Activated CD8-positive, alpha-beta memory T cell treated with anti-CD3 and anti-CD28 coated beads for 1 hour (primary cell): ENCODE measurements at regions not wholly inside any gene's neighbourhood (a gene's known extent, or its start where the extent isn't known, plus 50 kb on each side); places are given as distances from the start of the nearest gene placed in this dataset.

ENCODE experiments used
- DNase-seq, 2 donors: peaks; one replicate each; pipeline ENCODE4 v3.0.0-alpha.2; 2020; ENCODE audit warnings: low read depth in 1 of 2; ENCODE audit errors: extremely low read depth in 1 of 2

DNA sequence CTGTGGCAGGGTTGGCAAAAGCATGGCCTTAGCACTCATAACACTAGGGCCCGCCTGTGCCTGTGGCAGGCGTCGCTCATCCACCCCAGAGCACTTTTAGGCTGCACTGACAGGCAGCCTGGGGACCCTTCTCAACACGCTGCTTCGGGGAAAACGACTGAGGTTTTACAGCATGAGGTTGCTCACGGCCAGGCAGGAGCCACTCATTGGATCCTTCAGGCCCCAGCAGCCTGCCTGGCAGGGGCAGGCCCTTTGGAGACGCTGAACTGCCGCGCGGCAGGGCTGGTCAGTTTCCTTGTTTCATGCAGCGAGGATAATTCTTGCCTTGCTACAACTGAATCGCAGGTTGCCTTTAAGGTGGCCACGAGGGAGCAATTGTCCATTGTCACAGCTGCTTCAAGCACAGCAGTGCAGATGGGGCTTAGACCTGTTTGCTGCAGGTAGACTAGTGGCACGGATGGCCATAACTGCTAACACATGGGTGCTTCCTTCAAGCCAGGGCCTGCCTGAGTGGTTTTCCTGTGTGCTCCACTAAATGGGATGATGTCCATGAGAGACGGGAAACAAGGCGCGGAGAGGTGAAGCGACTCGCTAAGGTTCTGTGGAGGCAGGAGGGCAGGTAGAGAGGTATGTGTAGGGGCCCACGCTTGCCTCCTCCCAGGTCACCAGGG, 49.9 kb upstream of the HS6ST1 start:
- no peak for DNase-seq

DNA sequence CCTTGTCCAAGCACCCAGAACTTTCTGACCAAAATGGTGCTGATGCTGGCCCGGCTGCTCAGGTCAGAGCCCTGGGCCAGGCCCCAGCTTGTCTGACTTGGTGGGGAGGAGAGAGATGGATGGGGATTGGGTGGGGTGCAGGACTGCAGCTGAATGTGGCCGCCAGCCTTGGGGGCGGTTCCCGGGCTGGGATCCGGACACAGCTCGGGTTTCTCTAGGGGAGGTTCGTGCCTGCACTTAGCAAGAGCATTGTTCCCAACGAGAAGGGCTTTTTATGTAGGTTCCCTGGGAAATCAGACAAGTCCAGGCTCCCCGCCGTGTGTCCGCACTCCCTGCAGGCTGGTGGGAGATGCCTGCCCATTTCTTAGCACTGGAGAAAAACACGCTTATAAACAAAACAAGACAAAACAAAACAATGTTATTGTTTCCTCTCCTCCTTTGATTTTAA, 50.5 kb upstream of the HS6ST1 start:
- no peak for DNase-seq

DNA sequence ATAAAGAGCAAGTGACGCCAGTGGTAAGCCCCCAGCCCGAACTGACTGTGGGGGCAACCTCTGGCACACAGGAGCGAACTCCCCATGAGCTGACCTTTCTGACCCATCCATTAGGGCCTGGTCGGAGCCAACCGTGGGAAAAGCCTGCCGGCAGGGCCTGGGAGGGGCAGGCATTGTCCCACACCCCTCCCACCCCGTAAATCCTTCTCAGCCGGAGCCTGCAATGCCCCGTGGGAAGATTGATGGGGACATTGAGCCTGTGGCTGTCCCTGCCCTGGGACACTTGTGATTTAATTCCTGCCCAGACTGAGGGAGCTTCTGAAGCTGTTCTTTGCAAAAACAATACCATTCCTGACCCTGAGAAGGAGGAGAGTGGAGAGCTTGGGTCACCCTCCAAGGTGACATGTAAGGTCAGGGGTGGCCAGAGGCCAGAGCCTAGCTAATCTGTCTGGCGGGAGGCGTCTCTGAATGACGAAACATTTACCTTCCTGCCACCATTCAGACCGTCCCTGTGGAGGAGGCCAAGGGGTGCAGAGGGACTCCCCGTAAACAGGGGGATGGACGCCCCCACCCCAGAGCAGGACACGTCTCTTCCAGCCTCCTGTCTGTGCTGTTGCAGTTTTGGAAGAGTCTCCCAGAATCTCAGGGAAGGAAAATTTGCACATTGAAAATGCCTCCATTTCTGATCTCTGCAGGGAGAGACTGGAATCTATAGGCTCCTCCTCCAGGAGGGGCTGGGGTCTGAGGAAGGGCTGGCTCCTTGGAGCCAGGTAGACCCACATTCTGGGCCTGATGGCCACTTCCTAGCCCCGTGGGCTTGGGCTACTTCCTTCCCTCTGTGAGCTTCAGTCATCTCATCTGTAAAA, 51.2 kb upstream of the HS6ST1 start:
- DNase-seq: no peak

- no peak for DNase-seq
Measured at GRCh38 chr2:128370468-128371247, 52.0 kb upstream of the HS6ST1 start.

GRCh38 chr2:128371248-128371630, 52.6 kb upstream of the HS6ST1 start:
- no peak for DNase-seq

DNA sequence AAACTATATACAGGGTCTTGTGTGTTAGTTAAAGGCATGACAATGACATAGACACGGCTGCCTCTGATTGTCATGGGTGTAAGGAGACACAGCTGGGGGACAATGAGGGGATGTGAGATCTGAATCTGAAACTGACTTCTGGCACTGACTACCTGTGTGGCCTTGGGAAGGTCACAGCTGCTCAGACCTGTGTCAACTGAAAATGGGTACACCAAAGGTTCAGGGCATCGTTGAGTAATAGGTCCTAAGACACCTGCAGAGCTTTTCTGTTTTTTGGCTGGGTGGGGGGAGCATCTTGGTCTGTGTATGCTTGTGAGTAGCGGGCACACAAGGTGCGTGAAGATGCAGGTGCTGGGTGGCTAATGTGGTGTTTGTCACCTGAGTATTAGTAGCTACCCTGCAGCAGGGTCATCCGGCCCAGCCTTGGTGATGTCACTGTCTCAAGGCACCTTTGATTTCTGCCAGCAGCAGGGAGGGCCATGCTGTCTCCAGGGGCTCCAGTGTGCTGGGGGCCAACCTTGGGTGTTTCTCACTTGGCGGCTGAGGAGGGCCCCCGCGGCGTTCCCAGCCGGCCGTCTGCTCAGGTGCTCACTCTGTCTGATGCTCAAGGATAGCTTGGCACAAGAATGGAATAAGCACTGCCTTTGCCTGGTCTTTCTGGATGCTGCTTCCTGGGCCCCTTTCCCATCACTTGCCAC, 53.1 kb upstream of the HS6ST1 start:
- no peak for DNase-seq

GRCh38 chr2:128372621-128373341, 54.1 kb upstream of the HS6ST1 start:
- DNase-seq: no peak

- no peak for DNase-seq
Measured at GRCh38 chr2:128373451-128374000, 54.9 kb upstream of the HS6ST1 start.

DNA sequence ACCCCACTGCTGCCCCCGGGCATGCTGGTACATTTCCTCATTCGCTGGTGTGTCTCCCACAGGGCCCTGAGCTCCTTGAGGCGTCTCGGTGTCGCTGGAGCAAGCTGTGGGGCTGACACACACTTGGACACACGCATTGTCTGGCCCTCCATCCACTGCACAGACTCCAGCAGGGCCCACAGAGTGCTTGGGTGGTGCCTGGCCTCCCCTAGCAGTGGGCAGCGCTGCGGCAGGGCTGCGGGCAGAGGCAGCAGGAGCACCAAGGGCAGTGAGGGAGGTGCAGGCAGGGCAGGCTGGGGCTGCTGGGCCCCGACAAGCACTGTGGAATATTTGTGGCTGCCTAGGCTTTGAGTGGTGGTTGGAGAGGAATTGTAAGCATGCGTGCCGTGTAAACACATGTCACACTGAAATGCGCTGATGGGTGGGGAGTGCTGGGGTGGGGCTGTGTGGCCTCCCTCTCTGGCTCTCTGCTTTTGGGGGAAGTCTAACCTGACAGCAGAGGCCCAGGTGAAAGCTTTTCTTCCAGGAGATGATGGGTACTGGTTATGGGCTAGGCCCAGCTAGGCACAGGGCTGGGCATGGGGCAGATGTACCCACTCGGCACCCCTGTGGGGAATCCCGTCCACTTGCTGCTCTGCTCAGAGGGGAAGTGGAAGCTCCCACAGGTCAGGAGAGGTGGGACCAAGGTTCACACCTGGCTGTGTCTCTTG, 55.5 kb upstream of the HS6ST1 start:
- DNase-seq: no peak

GRCh38 chr2:128374711-128375413, 56.2 kb upstream of the HS6ST1 start:
- DNase-seq: no peak

DNA sequence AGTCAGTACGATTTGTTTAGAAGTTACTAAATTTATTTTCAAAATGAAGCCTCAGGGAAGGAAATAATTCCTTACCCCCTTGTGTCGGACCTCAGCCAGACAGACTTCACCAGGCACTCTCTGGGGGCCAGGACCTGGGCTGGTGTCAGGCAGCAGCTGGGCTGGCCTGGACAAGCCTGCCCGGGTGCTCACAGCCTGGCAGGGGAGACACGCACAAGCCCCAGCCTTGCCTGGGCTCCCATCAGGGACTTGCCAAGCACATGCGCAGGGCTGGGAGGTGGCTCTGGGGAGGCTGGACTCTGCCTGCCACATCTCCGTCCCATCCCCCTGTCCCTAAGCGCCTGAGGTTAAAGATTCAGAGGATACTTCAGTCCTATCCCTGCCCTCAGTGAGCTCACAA, 56.8 kb upstream of the HS6ST1 start:
- no peak for DNase-seq

DNA sequence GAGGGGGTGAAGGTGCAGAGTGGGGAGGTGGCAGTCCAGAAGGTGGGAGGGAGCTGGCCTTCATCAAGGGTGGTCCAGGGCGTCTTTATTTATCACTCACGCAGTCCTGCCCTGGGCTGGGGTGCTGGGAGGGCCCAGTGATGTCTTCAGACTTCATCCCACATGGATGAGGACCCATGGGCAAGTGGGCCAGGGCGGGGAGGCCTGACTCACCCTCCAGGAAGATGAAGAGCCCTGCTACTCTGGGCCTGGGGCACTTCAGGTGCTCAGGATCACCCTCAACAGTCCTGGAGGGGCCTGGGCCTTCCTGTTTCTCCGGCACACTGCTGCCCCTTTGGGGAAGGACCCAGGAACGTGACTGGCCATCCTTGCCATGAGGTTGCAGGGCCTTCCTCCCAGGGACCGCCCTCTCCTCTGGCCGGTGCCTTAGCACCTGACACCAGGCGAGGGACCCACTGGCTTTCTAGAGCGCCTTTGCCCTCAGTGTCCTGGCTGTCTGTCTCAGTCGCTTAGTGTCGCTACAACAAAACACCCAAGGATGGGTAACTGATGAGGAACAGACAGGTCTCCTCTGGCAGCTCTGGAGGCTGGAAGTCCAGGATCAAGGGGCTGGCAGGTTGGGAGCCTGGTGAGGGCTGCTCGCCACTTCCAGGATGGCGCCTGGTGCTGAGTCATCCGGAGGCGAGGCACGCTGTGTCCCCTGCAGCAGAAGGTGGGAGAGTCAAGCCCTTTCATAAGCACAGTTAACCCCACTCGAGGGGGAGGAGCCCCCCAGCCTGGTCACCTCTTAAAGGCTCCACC, 57.8 kb upstream of the HS6ST1 start:
- DNase-seq: no peak

- DNase-seq: no peak
Measured at GRCh38 chr2:128377071-128377910, 58.6 kb upstream of the HS6ST1 start.

DNA sequence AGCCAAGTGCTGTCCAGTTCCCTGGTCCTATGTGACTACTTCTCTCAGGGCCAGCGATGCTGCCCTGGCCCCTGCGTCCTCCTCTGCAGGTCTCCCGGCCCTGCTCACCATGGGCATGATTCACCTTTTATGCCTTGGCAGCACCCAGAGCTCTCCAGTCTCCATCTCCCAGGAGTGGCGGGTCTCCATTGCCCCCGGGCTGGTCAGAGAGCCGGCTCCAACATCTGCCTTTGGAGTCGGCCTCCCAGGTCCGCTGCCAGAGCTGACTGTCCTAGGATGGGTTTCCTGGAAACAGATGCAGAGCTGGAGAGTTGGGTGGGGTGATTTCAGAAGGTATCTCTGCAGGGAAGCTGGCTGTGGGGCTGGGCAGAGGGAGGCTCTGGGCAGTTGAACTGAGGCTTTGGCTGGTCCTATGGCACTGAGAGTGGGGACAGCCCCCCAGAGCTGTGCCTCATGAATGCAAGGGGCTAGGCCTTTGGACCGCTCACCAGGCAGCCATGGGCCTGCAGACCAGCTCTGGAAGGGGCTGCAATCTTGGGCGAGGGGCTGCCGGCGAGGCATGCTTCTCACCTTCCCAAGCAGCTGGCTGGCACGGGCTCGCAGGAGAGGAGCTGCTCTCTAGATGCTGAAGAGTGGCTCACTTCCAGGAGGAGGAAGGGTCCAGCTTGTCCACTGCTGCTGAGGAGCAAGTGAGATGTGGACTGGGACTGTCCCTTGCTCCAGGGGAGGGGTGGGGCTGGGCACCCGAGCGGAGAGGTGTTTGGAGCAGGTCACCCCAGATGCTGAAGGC, 59.8 kb upstream of the HS6ST1 start:
- DNase-seq: no peak

GRCh38 chr2:128379021-128380015, 60.6 kb upstream of the HS6ST1 start:
- no peak for DNase-seq
